Gastrocnemius medialis (tissue), 4 donors: ENCODE measurements at regions not wholly inside any gene's neighbourhood (a gene's known extent, or its start where the extent isn't known, plus 50 kb on each side); places are given as distances from the start of the nearest gene placed in this dataset.
"Not testable (repeated sequence)": the region's sequence is repeated elsewhere in the genome, so short reads cannot be mapped to it uniquely, and the experiment has no call there.

ENCODE experiments used
- POLR2A ChIP-seq, 2 donors: fragments of 450-650 bp; IDR thresholded peaks; one replicate each; pipeline ENCODE4 v1.6.1; 2017; ENCODE audit warnings: antibody characterized with exemption in 2 of 2, mild to moderate bottlenecking in 2 of 2, moderate library complexity in 2 of 2
- TF ChIP-seq, protein P1 (sequence below), 5 experiments: fragments of 450-650 bp in 3 of 5; fragments of 200-600 bp in 2 of 5; sonication (generic) in 2 of 5; IDR thresholded peaks in 4 of 5; conservative IDR thresholded peaks in 1 of 5; 1 replicate in 4 of 5; 2 replicates in 1 of 5; pipeline ENCODE4 v1.5.1; 2016 to 2019; ENCODE audit warnings: antibody characterized with exemption in 5 of 5, mild to moderate bottlenecking in 3 of 5, moderate library complexity in 3 of 5

DNA sequence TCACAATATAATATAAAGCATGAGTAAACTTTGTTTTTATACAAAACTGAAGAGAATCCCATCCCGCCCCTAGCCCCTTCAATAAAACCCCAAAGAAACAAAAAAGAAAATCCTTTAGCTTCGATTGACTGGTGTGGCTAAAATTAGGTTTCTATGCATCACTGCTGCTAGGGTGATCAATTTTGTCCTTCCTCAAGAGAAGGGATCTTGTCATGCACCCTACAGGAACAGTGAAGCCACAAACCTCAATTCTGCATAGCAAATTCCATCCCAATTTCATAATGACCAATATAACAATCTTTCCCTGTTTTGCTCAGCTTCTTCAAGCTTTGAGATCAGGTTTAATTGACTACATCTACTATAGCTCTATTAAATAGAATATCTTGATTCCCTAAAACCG, 55.2 kb upstream of the TUBA3D start:
- TF ChIP-seq, protein P1, sequence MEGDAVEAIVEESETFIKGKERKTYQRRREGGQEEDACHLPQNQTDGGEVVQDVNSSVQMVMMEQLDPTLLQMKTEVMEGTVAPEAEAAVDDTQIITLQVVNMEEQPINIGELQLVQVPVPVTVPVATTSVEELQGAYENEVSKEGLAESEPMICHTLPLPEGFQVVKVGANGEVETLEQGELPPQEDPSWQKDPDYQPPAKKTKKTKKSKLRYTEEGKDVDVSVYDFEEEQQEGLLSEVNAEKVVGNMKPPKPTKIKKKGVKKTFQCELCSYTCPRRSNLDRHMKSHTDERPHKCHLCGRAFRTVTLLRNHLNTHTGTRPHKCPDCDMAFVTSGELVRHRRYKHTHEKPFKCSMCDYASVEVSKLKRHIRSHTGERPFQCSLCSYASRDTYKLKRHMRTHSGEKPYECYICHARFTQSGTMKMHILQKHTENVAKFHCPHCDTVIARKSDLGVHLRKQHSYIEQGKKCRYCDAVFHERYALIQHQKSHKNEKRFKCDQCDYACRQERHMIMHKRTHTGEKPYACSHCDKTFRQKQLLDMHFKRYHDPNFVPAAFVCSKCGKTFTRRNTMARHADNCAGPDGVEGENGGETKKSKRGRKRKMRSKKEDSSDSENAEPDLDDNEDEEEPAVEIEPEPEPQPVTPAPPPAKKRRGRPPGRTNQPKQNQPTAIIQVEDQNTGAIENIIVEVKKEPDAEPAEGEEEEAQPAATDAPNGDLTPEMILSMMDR (IDR thresholded peaks at IDR 0.05 in 4 of 5, conservative IDR thresholded peaks at IDR 0.05 in 1 of 5) = not testable (repeated sequence)
- not testable (repeated sequence) for TF ChIP-seq POLR2A (IDR thresholded peaks at IDR 0.05)
